IMR-90 (cell line): ENCODE measurements at regions not wholly inside any gene's neighbourhood (a gene's known extent, or its start where the extent isn't known, plus 50 kb on each side); places are given as distances from the start of the nearest gene placed in this dataset.

Source experiments
- ATAC-seq: fragments of 200-7000 bp; cut with Tn5 transposase; 2 replicates; pipeline ENCODE4 v1.9.1; 2020; ENCODE audit warnings: low read depth, mild to moderate bottlenecking, moderate library complexity
- BruUV-seq: library from RNA; stranded (reverse); fragments of 400-500 nt; replicated peaks from 2 replicates; lab custom pipeline; 2021; lab: Mats Ljungman, UMichigan
- CTCF ChIA-PET: fragments of 300-600 bp; formaldehyde crosslinking; extraction: SDS; loops from one replicate; lab custom pipeline; 2021; ENCODE audit warnings: antibody characterized with exemption; lab: Yijun Ruan, JAX
- POLR2A ChIA-PET: fragments of 300-600 bp; sonication (Branson Sonifier 250); formaldehyde crosslinking; loops from one replicate; lab custom pipeline; 2022; ENCODE audit warnings: antibody characterized with exemption; ENCODE audit not compliant: unreplicated experiment; lab: Charles Lee
- DNase-seq: peaks from one replicate; pipeline ENCODE4 v3.0.0; 2013
- H2AFZ ChIP-seq: replicated peaks from 2 replicates; pipeline ENCODE3; 2013; ENCODE audit warnings: low read length, mild to moderate bottlenecking; ENCODE audit not compliant: poor library complexity
- H2AK5ac ChIP-seq: 2 replicates; pipeline ENCODE4 v1.6.1; 2013; ENCODE audit warnings: low read depth, low read length, inconsistent platforms
- H2AK9ac ChIP-seq: replicated peaks from 2 replicates; pipeline ENCODE3; 2013; ENCODE audit warnings: mild to moderate bottlenecking, low read depth, low read length, moderate library complexity; ENCODE audit not compliant: poor library complexity
- H2BK120ac ChIP-seq: 2 replicates; pipeline ENCODE4 v1.6.1; 2013; ENCODE audit warnings: low read depth, low read length, inconsistent platforms
- H2BK15ac ChIP-seq: 3 replicates; pipeline ENCODE4 v1.6.1; 2013; ENCODE audit warnings: low read depth, low read length, inconsistent platforms
- H2BK20ac ChIP-seq: 2 replicates; pipeline ENCODE4 v1.6.1; 2013; ENCODE audit warnings: low read depth, mild to moderate bottlenecking, inconsistent platforms, low read length, moderate library complexity
- H2BK5ac ChIP-seq: 2 replicates; pipeline ENCODE4 v1.6.1; 2013; ENCODE audit warnings: mild to moderate bottlenecking, low read depth, low read length, inconsistent platforms; ENCODE audit not compliant: poor library complexity, severe bottlenecking
- H3K14ac ChIP-seq: replicated peaks from 2 replicates; pipeline ENCODE4 v1.6.1; 2013; ENCODE audit warnings: low read depth, low read length, inconsistent platforms
- H3K18ac ChIP-seq: 2 replicates; pipeline ENCODE4 v1.6.1; 2013; ENCODE audit warnings: low read depth, low read length, control low read depth
- H3K23ac ChIP-seq: 2 replicates; pipeline ENCODE4 v1.6.1; 2013; ENCODE audit warnings: low read depth, low read length, inconsistent platforms
- H3K27ac ChIP-seq: 2 replicates; pipeline ENCODE4 v1.5.1; 2013; ENCODE audit warnings: mild to moderate bottlenecking, control low read depth, low read length; ENCODE audit not compliant: insufficient read depth
- H3K27me3 ChIP-seq: 2 replicates; pipeline ENCODE4 v1.6.1; 2013; ENCODE audit warnings: low read length; ENCODE audit not compliant: control insufficient read depth, insufficient read depth
- H3K36me3 ChIP-seq: 2 replicates; pipeline ENCODE4 v1.6.1; 2013; ENCODE audit warnings: low read length, mixed read lengths; ENCODE audit not compliant: control insufficient read depth, insufficient read depth
- H3K4ac ChIP-seq: 2 replicates; pipeline ENCODE4 v1.6.1; 2013; ENCODE audit warnings: low read depth, low read length, inconsistent platforms
- H3K4me1 ChIP-seq: 2 replicates; pipeline ENCODE4 v1.6.1; 2013; ENCODE audit warnings: low read length, mixed read lengths; ENCODE audit not compliant: control insufficient read depth, insufficient read depth
- H3K4me2 ChIP-seq: 2 replicates; pipeline ENCODE4 v1.6.1; 2013; ENCODE audit warnings: low read depth, mild to moderate bottlenecking, control low read depth, low read length, moderate library complexity
- H3K4me3 ChIP-seq: 2 replicates; pipeline ENCODE4 v1.5.1; 2013; ENCODE audit warnings: low read depth, mild to moderate bottlenecking, control low read depth, low read length, moderate library complexity; ENCODE audit not compliant: insufficient read depth
- H3K56ac ChIP-seq: 2 replicates; pipeline ENCODE4 v1.6.1; 2013; ENCODE audit warnings: low read length, inconsistent platforms; ENCODE audit not compliant: insufficient read depth; ENCODE audit errors: extremely low read depth
- H3K79me1 ChIP-seq, 2 experiments: 2 replicates each; pipeline ENCODE4 v1.6.1; 2013; ENCODE audit warnings: low read length in 2 of 2, inconsistent platforms in 1 of 2, low read depth in 1 of 2
- H3K9ac ChIP-seq: 2 replicates; pipeline ENCODE4 v1.6.1; 2013; ENCODE audit warnings: low read depth, low read length, control low read depth
- H3K9me1 ChIP-seq: 2 replicates; pipeline ENCODE4 v1.6.1; 2013; ENCODE audit warnings: low read length, inconsistent platforms; ENCODE audit not compliant: insufficient read depth
- H3K9me3 ChIP-seq: 2 replicates; pipeline ENCODE4 v1.6.1; 2013; ENCODE audit warnings: low read length; ENCODE audit not compliant: control insufficient read depth, insufficient read depth
- H4K20me1 ChIP-seq: 2 replicates; pipeline ENCODE4 v1.6.1; 2013; ENCODE audit warnings: low read length, inconsistent platforms; ENCODE audit not compliant: insufficient read depth
- H4K5ac ChIP-seq: 2 replicates; pipeline ENCODE4 v1.6.1; 2013; ENCODE audit warnings: mild to moderate bottlenecking, low read depth, low read length, control low read depth
- H4K8ac ChIP-seq, 2 experiments: 2 replicates each; pipeline ENCODE4 v1.6.1; 2013; ENCODE audit warnings: low read depth in 2 of 2, low read length in 2 of 2, control low read depth in 1 of 2, inconsistent platforms in 1 of 2
- H4K91ac ChIP-seq: 2 replicates; pipeline ENCODE4 v1.6.1; 2013; ENCODE audit warnings: low read depth, low read length, inconsistent platforms; ENCODE audit not compliant: insufficient read depth
- BHLHE40 ChIP-seq: fragments of 150-350 bp; IDR thresholded peaks from 2 replicates; pipeline ENCODE4 v1.6.1; 2016; ENCODE audit warnings: mild to moderate bottlenecking, low read depth, low read length
- CEBPB ChIP-seq: IDR thresholded peaks from 2 replicates; pipeline ENCODE4 v1.6.1; 2012; ENCODE audit warnings: low read depth, low read length, improper control_type of control experiment
- CHD1 ChIP-seq: IDR thresholded peaks from 2 replicates; pipeline ENCODE4 v1.6.1; 2012; ENCODE audit warnings: low read depth, low read length, improper control_type of control experiment
- CTCF ChIP-seq: conservative IDR thresholded peaks from 2 replicates; pipeline ENCODE4 v1.5.1; 2012; ENCODE audit warnings: mild to moderate bottlenecking, low read depth, low read length, improper control_type of control experiment
- ELK1 ChIP-seq: fragments of 150-350 bp; IDR thresholded peaks from 2 replicates; pipeline ENCODE4 v1.6.1; 2016; ENCODE audit warnings: low read depth, mild to moderate bottlenecking, low read length, moderate library complexity, borderline replicate concordance
- FOS ChIP-seq: fragments of 150-350 bp; IDR thresholded peaks from 2 replicates; pipeline ENCODE4 v1.6.1; 2016; ENCODE audit warnings: low read depth, low read length
- MAFK ChIP-seq: IDR thresholded peaks from 2 replicates; pipeline ENCODE4 v1.6.1; 2012; ENCODE audit warnings: low read depth, low read length, improper control_type of control experiment
- MAZ ChIP-seq: IDR thresholded peaks from 2 replicates; pipeline ENCODE4 v1.6.1; 2012; ENCODE audit warnings: low read depth, mild to moderate bottlenecking, low read length, improper control_type of control experiment, moderate library complexity, borderline replicate concordance
- MXI1 ChIP-seq: IDR thresholded peaks from 2 replicates; pipeline ENCODE4 v1.6.1; 2012; ENCODE audit warnings: low read depth, mild to moderate bottlenecking, low read length, moderate library complexity, borderline replicate concordance
- NFE2L2 ChIP-seq: fragments of 150-350 bp; IDR thresholded peaks from 2 replicates; pipeline ENCODE4 v1.6.1; 2016; ENCODE audit warnings: low read depth, mild to moderate bottlenecking, low read length
- RAD21 ChIP-seq: IDR thresholded peaks from 2 replicates; pipeline ENCODE4 v1.6.1; 2012; ENCODE audit warnings: low read length, improper control_type of control experiment
- RCOR1 ChIP-seq: IDR thresholded peaks from 2 replicates; pipeline ENCODE4 v1.6.1; 2012; ENCODE audit warnings: mild to moderate bottlenecking, low read length, improper control_type of control experiment; ENCODE audit not compliant: insufficient replicate concordance
- RFX5 ChIP-seq: IDR thresholded peaks from 2 replicates; pipeline ENCODE4 v1.8.0; 2012; ENCODE audit warnings: low read depth, mild to moderate bottlenecking, low read length, moderate library complexity
- USF2 ChIP-seq: fragments of 150-350 bp; IDR thresholded peaks from 2 replicates; pipeline ENCODE4 v1.6.1; 2017; ENCODE audit warnings: mild to moderate bottlenecking, antibody characterized with exemption, low read length, low read depth
- WGBS, 2 experiments: methylation state at CpG; one replicate each; pipeline versions ENCODE4 v1.1.5 to v1.1.7; 2013; ENCODE audit warnings: missing lambda C conversion rate in 2 of 2; ENCODE audit not compliant: insufficient read length in 1 of 2; ENCODE audit errors: extremely low coverage in 2 of 2; 5-methylcytosine and 5-hydroxymethylcytosine counted together
- dilution Hi-C: fragments of 300-500 bp; cut with HindIII; formaldehyde crosslinking; loops from one replicate; pipeline ENCODE4 v1.14.3; 2018; ENCODE audit warnings: low sequenced_read_pairs; ENCODE audit not compliant: unreplicated experiment
- in situ Hi-C: fragments of 300-500 bp; cut with MboI; formaldehyde crosslinking; loops from 3 replicates; pipeline ENCODE4 v1.14.3; 2019; ENCODE audit warnings: low sequenced_read_pairs, inconsistent platforms, mixed read lengths
- intact Hi-C: fragments of 100-400 bp; cut with micrococcal nuclease; formaldehyde crosslinking; loops from 2 replicates; pipeline ENCODE4 v1.10.0; 2022

GRCh38 chr11:22546746-22547145 is 78.9 kb downstream of the FANCF start:
- Histone ChIP-seq H2BK15ac (no peak overlapping the region), H3K4me1 (no peaks in the 10 kb centered on the region), H4K5ac (no peak overlapping the region), H3K9me1 (no peaks in the 10 kb centered on the region), H2AFZ (no peak overlapping the region), H3K4me2 (no peak overlapping the region), H4K8ac (no peak overlapping the region), H3K14ac (no peak overlapping the region), H2AK5ac (no peak overlapping the region), H2BK20ac (no peak overlapping the region), H3K9ac (no peak overlapping the region), H3K36me3 (no peaks in the 10 kb centered on the region), H3K9me3 (no peaks in the 10 kb centered on the region), H4K20me1 (no peaks in the 10 kb centered on the region), H2AK9ac (no peak overlapping the region), H2BK5ac (no peak overlapping the region), H3K18ac (no peak overlapping the region), H3K23ac (no peak overlapping the region), H3K79me1 (no peaks in the 10 kb centered on the region), H3K56ac (no peak overlapping the region), H3K27me3 (no peaks in the 10 kb centered on the region), H4K91ac (no peak overlapping the region), H3K4me3 (no peak overlapping the region), H3K4ac (no peak overlapping the region), H2BK120ac (no peak overlapping the region), H3K27ac (no peak overlapping the region)
- TF ChIP-seq MAFK (no peak), NFE2L2 (no peak), USF2 (no peak), CEBPB (no peak), CTCF (no peak), BHLHE40 (no peak), MAZ (no peak), RFX5 (no peak), RCOR1 (no peak), MXI1 (no peak), FOS (no peak), ELK1 (no peak), RAD21 (no peak), CHD1 (no peak)
- intact Hi-C loops (no loop called here), dilution Hi-C loops (no loop called here), in situ Hi-C loops (no loop called here)
- ChIA-PET POLR2A (no interaction called here), CTCF (no interaction called here)
- ATAC-seq (no peak), DNase-seq (no peak)
- WGBS, 2 experiments: no CpG with 5 or more reads among the region's 1 CpG
- no TSS peak for BruUV-seq
